GM18517 (cell line): ENCODE measurements at regions not wholly inside any gene's neighbourhood (a gene's known extent, or its start where the extent isn't known, plus 50 kb on each side); places are given as distances from the start of the nearest gene placed in this dataset.

Experiments used
- ATAC-seq: cut with Tn5 transposase; IDR thresholded peaks from one replicate; pipeline ENCODE4 v1.9.1; 2021; ENCODE audit warnings: mild to moderate bottlenecking, moderate library complexity; ENCODE audit not compliant: unreplicated experiment

DNA sequence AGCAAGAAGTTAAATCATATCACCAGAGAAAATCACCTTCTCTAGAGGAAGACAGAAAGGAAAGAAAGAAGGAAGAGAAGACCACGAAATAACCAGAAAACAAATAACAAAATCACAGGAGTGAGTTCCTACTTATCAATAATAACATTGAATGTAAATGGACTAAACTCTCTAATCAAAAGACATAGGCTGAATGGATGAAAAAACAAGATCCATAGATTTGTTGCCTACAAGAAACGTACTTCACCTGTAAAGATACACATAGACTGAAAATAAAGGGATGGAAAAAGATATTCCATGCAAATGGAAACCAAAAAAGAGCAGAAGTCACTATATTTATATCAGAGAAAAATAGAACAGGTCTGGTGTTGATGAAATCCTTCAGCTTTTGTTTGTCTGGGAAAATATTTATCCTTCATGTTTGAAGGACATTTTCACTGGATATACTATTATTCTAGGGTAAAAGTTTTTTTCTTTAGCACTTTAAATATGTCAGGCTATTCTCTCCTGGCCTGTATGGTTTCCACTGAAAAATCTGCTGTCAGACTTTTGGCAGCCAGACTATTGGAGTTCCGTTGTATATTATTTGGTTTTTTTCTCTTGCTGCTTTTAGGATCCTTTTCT lies 202.5 kb upstream of the DUSP10 start:
- ATAC-seq: no peak

DNA sequence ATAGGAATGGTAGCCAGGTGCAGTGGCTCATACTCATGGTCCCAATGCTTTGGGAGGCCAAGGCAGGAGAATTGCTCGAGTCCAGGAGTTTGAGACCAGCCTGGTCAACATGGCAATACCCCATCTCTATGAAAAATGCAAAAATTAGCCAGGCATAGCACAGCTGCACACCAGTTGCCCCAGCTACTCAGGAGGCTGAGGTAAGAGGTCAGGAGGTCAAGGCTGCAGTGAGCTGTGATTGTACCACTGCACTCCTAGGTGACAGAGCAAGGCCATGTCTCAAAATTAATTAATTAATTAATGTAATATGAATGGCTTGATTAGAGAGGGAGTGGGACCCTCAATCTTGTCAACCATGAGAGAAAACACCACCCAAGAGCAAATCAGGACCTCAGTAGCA lies 198.7 kb upstream of the DUSP10 start:
- peak; percentile 36 for ATAC-seq

DNA sequence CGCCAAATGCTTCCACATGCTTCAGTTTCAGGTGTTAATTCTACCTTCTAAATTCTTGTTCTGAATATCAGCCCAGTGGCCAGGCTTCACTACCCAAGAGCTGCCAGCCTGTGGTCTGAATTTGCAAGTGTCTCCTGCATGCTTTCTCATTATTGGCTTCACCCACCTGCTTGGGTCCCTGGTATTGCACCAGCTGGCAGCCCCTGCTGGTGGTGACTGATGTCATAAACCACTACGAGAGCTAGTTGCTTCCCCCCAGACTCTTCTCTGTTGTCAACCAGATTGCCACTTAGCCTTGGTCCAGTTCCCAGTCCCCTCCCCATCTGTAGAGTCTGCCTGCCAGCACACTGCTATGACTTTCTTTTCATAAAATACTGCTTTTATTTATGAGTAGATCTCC lies 197.7 kb upstream of the DUSP10 start:
- ATAC-seq: peak; percentile 89

DNA sequence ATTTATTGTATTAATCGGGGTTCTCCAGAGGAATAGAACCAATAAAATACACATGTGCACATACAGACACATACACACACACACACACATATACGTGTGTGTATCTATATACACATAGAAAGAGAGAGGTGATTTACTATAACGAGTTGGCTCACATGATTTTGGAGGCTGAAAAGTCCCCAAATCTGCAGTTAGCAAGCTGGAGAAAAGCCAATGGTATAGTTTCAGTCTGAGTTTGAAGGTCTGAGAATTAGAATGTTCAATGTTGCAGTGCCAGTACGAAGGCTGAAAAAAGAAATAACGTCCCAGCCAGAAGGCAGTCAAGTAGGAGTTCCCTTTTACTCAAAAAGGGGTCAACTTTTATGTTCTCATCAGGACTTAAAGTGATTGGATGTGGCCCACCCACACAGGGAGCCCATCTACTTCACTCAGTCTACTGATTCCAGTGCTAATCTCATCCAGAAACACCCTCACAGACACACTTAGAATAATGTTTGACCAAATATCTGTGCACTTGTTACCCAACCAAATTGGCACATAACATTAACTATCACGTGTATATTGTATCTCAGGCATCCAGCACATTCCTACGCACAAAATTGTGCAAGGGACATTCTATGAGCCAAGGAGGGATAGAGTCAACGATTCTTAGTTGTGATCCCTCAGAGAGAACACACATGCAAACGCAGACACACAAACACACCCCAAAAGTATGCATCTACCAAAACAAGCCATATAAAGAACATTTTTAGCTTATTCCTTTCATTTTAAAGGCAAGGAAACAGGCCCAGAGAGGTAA lies 195.5 kb upstream of the DUSP10 start:
- ATAC-seq: peak; percentile 28

DNA sequence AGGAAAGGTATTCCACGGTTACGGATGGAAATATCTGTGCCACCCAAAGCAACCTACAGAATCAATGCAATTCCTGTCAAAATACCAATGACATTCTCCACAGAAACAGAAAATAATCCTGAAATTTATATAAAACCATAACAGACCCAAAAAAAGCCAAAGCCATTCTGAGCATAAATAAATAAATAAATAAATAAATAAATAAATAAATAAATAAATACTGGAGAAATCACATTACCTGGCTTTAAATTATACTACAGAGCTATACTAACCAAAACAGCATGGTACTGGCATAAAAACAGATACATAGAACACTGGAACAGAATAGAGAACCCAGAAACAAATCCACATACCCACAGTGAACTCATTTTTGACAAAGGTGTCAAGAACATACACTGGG lies 191.9 kb upstream of the DUSP10 start:
- ATAC-seq: no peak

DNA sequence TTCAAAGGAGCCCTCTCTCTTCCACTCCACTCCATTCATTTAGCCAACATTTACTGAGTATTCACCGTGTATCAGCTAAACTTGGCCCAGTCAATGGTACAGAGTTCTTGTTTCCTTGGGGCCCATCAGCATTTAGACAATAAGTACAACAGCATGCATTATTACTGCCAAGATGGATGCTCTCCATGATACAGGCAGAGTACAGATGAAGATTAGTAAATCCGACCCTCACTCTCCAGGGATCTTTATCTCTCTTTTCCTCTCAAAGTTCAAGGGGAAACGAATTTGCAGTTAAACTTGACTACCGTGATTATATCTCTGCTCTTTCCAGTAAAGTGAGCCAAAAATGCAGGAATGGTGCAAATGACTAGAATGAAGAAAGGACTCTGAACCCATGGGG lies 184.6 kb upstream of the DUSP10 start:
- ATAC-seq: no peak

DNA sequence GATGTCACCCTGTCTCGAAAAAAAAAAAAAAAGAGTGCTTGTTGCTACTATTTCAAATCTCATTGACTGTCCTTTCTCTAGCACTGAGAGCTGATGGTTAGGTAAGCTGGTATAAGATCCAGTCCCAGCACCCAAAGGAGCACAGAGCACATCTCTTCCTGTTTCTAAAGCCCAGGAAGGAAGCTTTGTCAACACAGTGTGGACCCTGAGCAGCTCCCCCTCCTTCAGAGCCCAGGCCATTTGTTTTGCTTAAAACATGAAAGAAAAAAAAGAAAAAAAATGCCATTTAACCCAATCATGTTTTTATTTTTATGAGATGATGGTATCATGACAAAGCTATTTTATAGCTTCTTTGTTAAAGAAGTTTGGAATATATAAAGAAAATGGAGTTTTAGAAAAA lies 184.1 kb upstream of the DUSP10 start:
- no peak for ATAC-seq

DNA sequence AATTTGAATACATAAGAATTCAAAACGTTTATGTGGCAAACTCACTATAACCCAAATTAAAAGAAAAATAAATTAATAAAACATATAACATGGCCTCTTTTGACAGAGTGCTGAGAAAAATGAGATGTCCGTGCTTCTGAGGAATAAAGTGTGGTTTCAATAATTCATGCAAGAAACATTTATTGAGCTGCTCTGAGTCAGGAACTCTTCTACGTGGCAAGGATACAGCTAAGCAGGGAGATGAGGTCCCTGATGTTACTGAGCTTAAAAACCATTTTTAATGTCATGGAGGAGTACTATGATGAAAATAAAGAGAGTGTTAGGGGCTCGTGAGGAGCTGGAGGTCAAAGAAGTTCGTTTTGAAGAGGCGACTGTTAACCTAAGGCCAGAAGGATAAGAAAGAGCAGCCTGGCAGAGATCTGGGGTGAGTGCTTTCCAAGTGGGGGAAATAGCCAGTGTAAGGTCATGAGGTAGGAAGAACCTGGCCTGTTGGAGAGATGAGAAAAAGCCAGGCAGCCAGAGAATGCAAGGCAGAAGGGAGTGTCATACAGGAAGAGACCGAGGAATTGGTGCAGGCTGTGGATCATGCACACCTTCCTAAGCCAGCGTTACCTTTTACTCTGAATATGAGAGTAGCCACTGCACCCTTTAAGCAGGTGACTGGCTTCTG lies 182.2 kb upstream of the DUSP10 start:
- ATAC-seq: no peak

DNA sequence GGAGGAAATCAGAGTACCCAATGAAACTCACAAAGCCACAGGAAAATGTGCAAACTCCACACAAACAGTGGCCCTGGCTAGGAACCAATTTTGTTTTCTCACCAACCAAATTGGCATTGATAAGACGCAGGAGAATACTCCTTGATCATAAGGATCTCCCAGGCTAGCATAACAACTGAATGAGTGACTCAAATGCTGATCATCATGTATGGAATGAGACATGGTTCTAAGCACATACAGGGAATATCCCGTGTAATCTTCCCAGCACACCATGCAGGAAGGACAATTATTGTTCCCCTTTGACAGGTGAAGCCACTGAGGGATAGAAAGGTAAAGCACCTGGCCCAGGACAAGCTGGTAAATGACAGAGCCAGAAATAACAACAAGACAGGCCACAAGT lies 180.0 kb upstream of the DUSP10 start:
- ATAC-seq: no peak

DNA sequence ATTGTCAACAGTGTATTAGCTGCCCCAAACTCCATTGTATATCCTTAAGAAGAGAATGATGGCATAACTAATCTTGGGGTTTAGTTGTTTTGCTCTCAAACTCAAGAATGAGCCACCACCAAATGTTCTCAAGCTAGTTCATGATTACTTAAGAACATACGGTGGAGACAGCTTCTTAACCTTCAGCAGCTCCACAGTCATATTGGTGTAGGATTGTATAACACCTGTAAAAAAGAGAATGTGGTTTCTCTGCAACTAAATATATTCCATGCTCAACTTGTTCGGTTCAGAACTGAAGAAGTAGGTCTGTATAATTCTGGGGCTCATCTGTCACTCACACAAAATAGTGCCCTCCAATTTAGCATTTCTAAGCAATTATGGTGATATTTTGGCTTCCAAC lies 177.9 kb upstream of the DUSP10 start:
- no peak for ATAC-seq

DNA sequence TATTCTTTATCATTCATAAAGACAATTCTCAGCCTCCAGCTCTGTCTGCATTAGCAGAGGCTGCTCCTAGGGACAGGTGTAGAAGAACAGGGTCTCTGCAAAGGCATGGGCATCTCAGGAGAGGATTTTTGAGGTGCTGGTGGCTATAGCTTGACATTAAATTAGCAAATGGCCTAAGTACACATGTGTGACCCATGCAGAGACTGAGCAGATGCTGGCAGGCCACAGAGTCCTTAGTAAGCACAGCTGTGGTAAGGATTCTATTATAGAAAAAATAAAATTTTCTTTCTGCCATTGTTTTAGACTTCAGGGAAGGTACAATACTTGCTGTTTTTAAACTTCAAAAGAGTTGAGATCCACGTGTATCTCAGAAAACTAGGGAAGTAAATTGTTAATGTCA lies 177.5 kb upstream of the DUSP10 start:
- no peak for ATAC-seq

DNA sequence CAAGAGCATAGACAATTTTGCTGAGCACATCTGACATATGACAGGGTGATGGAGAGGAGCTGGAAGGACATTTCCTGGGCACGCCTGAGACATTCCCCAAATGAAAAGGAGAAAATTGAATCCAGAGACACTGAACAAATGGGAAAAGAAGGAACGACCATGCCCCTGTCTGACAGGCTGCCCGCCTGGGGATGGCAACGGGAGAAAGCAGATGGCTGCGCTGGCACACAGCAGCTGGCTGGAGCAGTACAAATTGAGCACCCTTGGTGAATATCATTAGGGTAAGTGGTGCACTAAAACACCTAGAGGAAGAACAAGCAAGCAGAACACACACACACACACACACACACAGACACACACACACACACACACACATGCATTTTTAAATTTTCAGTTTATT lies 174.3 kb upstream of the DUSP10 start:
- no peak for ATAC-seq

DNA sequence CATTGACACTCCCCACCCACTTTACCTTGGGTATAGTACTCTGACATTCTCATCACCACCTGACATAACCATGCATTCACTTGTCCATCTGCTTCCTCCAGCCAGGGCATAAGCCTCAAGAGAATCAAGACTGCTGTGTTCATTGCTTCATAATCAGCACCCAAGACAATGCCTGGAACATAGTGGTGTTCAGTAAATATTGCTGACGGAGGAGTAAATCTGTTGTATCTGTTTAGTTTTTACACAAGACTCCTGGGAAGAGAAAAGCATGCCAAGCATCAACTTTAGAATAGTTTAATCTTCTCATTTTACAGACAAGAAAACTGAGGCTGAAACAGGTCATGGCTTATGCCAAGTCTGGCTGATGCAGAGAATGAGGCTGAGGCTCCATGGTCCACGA lies 173.9 kb upstream of the DUSP10 start:
- ATAC-seq: no peak

DNA sequence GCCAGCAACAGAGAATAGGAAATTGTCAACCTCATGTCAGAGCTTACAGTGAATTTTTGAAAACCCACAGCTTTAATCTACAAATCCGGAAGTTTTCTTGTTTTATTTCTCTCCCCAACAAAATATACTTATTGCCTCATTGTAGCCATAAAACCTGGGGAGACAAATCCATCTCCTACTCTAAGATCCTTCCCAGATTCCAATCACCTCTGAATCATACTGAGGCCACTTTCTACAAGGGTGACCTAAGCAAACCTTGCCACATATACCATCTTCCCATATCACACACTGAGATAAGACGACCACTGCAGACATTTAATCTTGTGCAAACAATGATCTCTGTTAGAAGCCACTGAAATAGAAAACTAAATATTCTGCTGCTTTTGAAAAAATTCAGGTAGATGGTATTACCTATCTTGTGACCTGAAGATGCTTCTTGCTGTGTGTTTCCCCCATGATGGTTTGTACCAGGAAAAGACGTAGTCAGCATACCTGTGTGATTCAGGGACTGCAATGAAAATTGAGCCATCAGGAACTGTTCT lies 171.5 kb upstream of the DUSP10 start:
- no peak for ATAC-seq

DNA sequence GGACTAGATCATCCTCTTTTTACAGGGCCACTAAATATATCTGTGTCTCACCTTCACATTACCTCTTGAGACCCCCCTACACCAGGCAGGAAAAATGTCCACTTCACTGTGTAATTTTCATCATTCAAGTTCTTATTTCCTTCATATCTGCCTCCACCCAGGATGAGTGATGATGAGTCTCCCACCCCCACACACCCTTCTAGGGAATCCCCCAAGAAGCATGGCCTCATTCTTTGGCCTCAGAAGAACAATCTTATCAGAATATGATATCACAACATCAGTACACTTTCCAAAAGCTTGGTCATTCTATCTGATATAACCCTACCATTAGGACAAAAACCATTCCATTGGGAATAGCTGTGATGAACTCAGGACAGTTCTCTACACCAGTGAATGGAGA lies 170.3 kb upstream of the DUSP10 start:
- ATAC-seq: no peak

DNA sequence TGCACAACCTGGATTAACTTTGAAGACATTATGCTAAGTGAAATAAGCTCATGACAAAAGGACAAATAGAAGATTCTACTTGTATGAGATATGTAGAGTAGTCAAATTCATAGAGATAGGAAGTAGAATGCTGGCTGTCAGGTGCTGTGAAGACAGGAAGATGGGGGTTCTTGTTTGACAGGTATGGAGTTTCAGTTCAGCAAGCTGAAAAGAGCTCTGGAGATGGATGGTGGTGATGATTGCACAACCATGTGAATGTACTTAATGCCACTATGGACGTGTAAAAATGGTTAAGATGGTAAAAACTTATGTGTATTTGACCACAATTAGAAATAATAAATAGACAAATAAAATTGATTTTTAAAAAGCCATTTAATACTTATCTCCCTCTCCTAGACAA lies 169.8 kb upstream of the DUSP10 start:
- ATAC-seq: peak; percentile 64

DNA sequence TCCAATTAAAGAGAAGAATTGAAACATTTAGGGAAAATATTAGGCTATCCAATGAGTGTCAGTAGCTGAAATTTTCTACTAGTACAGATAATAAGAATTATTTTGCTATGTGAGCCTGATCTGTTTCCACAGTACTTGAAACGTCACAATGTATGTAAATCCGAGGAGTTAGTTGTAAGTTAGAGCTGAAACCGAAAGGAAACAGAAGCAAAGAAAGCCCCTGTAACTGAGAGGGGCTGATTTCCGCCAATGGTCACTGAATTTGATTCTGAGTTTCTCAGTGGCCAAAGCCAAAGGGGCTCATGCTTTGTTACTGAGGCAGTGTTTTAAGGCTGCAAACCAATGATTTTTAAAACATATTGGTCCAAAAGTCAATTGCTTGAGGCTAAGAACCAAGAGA lies 168.3 kb upstream of the DUSP10 start:
- peak; percentile 74 for ATAC-seq

DNA sequence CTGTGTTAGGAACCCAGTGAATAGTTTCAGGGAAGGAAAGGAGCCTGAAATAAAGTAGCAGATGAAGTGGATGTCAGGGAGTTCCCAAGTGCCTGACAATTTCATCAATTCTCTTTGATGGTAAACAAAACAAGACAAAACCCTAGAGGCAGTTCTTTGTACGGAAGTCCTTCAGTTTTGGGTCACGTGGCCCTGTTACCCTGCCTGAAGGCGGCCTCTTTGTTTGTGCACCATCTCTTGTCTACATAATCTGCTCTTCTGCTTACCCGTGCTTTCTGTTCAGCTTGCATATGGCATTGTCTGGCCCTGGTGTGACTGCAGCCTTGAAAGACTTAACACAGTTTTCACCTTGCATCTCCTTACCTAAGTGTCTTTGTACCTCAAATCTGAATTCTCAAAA lies 166.7 kb upstream of the DUSP10 start:
- no peak for ATAC-seq

DNA sequence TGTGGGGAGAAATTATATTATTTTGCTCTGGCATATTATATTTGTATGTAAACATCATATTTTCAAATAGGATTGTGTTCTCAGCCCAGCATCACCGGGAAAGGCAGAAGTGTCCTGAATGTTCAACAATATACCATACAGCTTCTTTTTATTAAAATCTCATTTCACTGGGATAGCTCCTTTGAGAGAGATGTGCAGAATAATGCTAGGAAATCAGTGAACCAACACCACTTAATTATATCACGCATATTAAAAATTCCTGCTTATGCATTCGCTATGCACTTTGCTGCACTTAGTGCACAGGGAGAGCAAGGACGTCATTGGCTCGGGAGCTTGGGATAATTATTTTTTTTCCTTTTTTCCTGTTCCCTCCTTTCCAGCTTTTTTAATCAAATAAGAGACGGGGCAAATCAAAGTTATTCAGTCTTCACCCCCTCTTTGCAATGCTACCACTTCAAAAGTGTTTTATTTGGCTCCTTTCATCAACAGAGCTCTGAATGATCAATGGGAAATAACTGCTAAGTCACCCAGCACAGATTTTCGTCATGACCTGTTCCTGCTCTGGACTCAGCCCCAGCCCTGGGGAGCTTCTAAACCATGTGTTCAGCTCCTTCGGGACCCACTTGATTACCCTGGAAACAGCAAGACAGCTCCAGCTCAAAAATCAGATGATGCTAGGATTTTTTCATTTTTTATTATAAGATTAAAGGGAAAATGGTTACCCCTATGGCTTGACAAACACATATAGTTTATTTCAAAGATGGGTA lies 165.5 kb upstream of the DUSP10 start:
- no peak for ATAC-seq

DNA sequence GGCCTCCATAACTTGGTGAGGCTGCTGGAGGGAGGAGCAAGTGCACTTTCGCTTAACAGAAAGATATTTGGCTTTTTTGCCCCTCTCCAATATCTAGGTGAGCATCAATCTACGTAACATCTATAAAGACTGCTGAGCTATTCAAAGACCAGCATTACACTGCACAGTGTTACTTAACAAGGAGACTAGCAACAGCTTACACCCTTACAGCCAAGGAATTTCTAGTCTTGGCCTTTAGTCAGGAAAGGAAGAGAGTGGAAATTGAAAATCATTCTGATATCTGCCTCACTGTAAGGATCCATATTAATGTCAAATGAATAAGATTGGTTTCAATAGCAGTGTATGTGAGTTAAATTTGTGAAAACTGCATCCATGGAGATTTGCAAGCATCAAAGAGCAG lies 163.9 kb upstream of the DUSP10 start:
- ATAC-seq: no peak

DNA sequence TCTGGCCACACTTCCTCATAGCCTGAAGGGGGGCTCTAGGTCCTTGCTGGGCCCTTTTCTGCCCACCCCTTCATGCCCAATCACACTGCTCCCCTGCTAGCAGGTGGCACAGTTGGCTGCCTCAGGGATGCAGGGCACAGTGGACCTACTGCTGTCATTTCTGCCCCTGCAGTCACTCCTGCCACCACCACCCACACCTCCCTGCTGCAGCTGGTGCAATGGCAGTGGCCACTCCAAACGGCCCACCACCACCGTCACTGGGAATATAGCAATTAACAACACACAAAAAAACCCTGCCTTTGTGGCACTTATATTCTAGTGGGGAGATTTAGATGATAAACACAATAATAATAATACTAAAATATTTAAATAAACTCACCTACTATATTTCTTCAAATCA lies 162.4 kb upstream of the DUSP10 start:
- ATAC-seq: no peak
